ENCODE measurements at regions not wholly inside any gene's neighbourhood (a gene's known extent, or its start where the extent isn't known, plus 50 kb on each side); places are given as distances from the start of the nearest gene placed in this dataset.

- H3K36me3 Mint-ChIP-seq: no peaks in the 10 kb centered on the region
- H3K4me3 Mint-ChIP-seq: no peak overlapping the region
- peaks cover 0 to 13% (median 9%) of the 10 kb centered on the region in 5 donors for H3K27me3 Mint-ChIP-seq
- peaks cover 0 to 10% (median 0%) of the 10 kb centered on the region in 9 donors for H3K9me3 Mint-ChIP-seq
- H3K4me1 Mint-ChIP-seq: no peaks in the 10 kb centered on the region
- ATAC-seq (no peak), DNase-seq (no peak)
- no peak overlapping the region for H3K27ac Mint-ChIP-seq
- POLR2A ChIA-PET: no interaction called here
Observed at GRCh38 chr22:27588268-27588667, 213.3 kb downstream of the MN1 start.

DNA sequence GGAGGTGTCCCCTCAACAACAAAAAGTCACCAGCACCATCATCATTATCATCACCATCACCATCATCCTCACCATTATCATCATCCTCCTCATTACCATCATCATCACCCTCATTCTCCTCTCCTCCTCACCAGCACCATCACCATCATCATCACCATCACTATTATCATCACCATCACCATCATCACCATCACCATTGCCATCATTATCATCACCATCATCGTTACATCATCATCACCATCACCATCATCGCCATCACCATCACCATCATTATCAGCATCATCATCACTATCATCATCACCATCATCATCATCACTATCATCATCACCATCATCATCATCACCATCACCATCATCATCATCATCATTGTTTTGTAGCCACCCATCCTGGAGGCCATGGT is 212.6 kb downstream of the MN1 start:
- no peak for DNase-seq
- no peaks in the 10 kb centered on the region for H3K36me3 Mint-ChIP-seq
- no peak overlapping the region for H3K4me3 Mint-ChIP-seq
- no peak for ATAC-seq
- peaks cover 0 to 13% (median 9%) of the 10 kb centered on the region in 5 donors for H3K27me3 Mint-ChIP-seq
- no peak overlapping the region for H3K27ac Mint-ChIP-seq
- POLR2A ChIA-PET: no interaction called here
- peaks cover 0 to 10% (median 0%) of the 10 kb centered on the region in 9 donors for H3K9me3 Mint-ChIP-seq
- H3K4me1 Mint-ChIP-seq: no peaks in the 10 kb centered on the region

- Mint-ChIP-seq H3K36me3 (no peaks in the 10 kb centered on the region), H3K27ac (no peak overlapping the region), H3K9me3 (peaks cover 0 to 10% (median 0%) of the 10 kb centered on the region in 9 donors), H3K4me3 (no peak overlapping the region), H3K27me3 (peaks cover 0 to 11% (median 6%) of the 10 kb centered on the region in 5 donors), H3K4me1 (no peaks in the 10 kb centered on the region)
- DNase-seq (no peak), ATAC-seq (no peak)
- POLR2A ChIA-PET: no interaction called here
Observed at GRCh38 chr22:27591060-27591459, 210.5 kb downstream of the MN1 start.

- no peaks in the 10 kb centered on the region for H3K4me1 Mint-ChIP-seq
- no peak overlapping the region for H3K27ac Mint-ChIP-seq
- POLR2A ChIA-PET: no interaction called here
- H3K27me3 Mint-ChIP-seq: peaks cover 0 to 9% (median 5%) of the 10 kb centered on the region in 5 donors
- no peaks in the 10 kb centered on the region for H3K36me3 Mint-ChIP-seq
- no peak for ATAC-seq
- H3K9me3 Mint-ChIP-seq: peaks cover 0 to 4% (median 0%) of the 10 kb centered on the region in 9 donors
- no peak for DNase-seq
- no peak overlapping the region for H3K4me3 Mint-ChIP-seq
Observed at GRCh38 chr22:27593378-27593777, 208.2 kb downstream of the MN1 start.

- H3K27ac Mint-ChIP-seq: no peak overlapping the region
- H3K4me1 Mint-ChIP-seq: no peaks in the 10 kb centered on the region
- H3K4me3 Mint-ChIP-seq: no peak overlapping the region
- POLR2A ChIA-PET: no interaction called here
- no peak for DNase-seq
- ATAC-seq: no peak
- no peaks in the 10 kb centered on the region for H3K36me3 Mint-ChIP-seq
- H3K9me3 Mint-ChIP-seq: peaks cover 0 to 2% (median 0%) of the 10 kb centered on the region in 9 donors
- H3K27me3 Mint-ChIP-seq: peaks cover 0 to 6% (median 3%) of the 10 kb centered on the region in 5 donors
Observed at GRCh38 chr22:27594020-27594419, 207.5 kb downstream of the MN1 start.

- DNase-seq (no peak), ATAC-seq (no peak)
- POLR2A ChIA-PET: no interaction called here
- no peaks in the 10 kb centered on the region for H3K9me3 Mint-ChIP-seq
- H3K27ac Mint-ChIP-seq: no peak overlapping the region
- no peaks in the 10 kb centered on the region for H3K36me3 Mint-ChIP-seq
- no peaks in the 10 kb centered on the region for H3K4me1 Mint-ChIP-seq
- H3K4me3 Mint-ChIP-seq: no peak overlapping the region
- peaks cover 0 to 6% (median 3%) of the 10 kb centered on the region in 5 donors for H3K27me3 Mint-ChIP-seq
Observed at GRCh38 chr22:27594474-27595134, 207.0 kb downstream of the MN1 start.

DNA sequence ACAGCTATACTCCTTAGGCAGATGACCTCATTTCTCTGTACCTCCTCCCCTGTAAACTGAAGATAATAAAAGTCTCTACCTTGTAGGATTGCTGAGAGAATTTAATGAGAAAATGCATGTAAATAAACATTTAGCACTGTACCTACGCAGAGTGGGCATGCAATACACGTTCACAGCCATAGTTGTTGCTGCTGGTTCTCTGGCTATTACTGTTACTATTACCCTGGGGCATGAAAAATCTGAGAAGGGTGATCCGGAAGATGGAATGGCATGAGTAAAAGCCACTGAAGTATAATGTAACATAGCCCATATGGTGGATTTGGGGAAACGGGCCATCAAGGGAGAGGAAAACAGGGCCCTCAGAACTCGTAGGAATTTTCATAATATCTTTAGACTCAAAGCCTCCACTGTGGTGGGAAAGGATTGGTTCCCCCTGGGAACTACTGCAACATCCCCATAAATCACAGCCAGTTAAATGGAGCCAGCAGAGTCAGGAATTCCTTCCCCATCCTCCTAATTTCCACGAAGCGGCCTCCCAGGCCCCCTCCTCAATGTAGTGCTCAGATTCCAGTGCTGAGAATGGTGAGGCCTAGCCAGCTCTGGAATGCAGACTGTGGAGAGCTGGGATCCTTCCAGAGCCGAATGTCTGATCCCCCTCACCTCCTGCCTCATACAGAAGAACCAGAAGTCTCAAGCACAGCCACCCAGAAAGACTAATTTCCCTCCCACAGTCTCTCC is 205.3 kb downstream of the MN1 start:
- H3K27ac Mint-ChIP-seq: no peak overlapping the region
- H3K4me1 Mint-ChIP-seq: no peaks in the 10 kb centered on the region
- peaks cover 0 to 5% (median 3%) of the 10 kb centered on the region in 5 donors for H3K27me3 Mint-ChIP-seq
- ATAC-seq: no peak
- POLR2A ChIA-PET: no interaction called here
- H3K36me3 Mint-ChIP-seq: no peaks in the 10 kb centered on the region
- no peaks in the 10 kb centered on the region for H3K9me3 Mint-ChIP-seq
- DNase-seq: no peak
- H3K4me3 Mint-ChIP-seq: no peak overlapping the region

DNA sequence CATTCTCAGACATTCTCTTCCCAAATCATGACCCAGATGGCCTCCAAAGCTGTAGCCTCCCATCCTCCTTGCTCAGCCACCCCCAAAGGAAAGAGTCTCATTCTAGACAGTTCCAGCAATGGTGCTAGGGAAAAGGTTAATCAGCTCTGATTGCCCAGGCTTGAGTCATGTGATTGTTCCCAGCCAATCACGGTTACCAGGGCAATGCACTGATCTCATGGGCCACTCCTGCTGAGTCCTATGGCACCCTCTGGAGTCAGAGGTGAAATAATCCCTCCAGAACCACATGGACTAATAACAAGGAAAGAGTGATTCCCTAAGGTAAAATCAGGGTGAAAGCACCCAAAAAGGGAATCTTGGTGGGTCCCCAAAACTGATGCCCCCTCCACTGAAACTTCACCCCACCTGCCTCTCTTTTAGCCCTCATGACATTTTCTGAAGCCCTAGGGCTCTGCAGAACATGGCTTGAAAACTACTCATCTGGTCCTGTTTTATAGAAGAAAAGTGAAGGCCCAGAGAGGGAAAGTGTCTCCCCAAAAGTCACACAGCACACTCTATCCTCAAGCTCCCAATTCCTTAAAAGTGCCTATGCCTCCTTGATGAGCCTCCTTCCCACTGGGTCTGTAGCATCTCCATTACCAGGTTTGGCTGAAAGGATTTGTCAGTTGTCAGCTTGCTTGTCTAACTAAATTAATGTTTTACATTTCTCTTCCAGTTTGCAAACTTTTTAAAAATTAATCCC is 203.7 kb downstream of the MN1 start:
- Mint-ChIP-seq H3K27me3 (peaks cover 0 to 9% (median 3%) of the 10 kb centered on the region in 5 donors), H3K36me3 (no peaks in the 10 kb centered on the region), H3K4me3 (no peak overlapping the region), H3K4me1 (no peaks in the 10 kb centered on the region), H3K9me3 (peaks cover 0 to 3% (median 0%) of the 10 kb centered on the region in 9 donors), H3K27ac (no peak overlapping the region)
- DNase-seq (no peak), ATAC-seq (no peak)
- POLR2A ChIA-PET: no interaction called here

DNA sequence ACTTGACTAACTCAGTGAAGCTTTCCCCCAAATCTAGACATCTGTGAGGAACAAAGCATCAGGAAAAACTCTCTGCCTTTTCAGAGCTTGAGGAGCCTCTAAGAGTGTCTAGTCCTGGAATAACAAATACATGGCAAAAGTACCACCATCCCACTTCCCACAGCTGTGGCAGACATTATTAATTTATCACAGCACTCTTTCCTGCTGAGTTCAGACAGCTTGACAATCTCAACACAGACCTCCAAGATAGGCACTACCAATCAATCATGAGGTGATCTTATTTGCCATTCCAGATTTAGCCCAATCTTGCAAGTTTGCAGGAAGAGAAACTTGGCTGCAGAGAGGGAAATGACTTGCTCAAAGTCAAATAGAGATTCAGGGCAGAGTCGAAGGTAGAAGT is 202.8 kb downstream of the MN1 start:
- H3K9me3 Mint-ChIP-seq: peaks cover 0 to 4% (median 0%) of the 10 kb centered on the region in 9 donors
- ATAC-seq (no peak), DNase-seq (no peak)
- H3K4me3 Mint-ChIP-seq: no peak overlapping the region
- H3K27me3 Mint-ChIP-seq: peaks cover 0 to 9% (median 3%) of the 10 kb centered on the region in 5 donors
- no peaks in the 10 kb centered on the region for H3K36me3 Mint-ChIP-seq
- POLR2A ChIA-PET: no interaction called here
- no peak overlapping the region for H3K27ac Mint-ChIP-seq
- no peaks in the 10 kb centered on the region for H3K4me1 Mint-ChIP-seq

- POLR2A ChIA-PET: no interaction called here
- no peak overlapping the region for H3K4me3 Mint-ChIP-seq
- ATAC-seq: no peak
- H3K27me3 Mint-ChIP-seq: peaks cover 0 to 17% (median 5%) of the 10 kb centered on the region in 5 donors
- no peak overlapping the region for H3K27ac Mint-ChIP-seq
- H3K9me3 Mint-ChIP-seq: peaks cover 0 to 4% (median 0%) of the 10 kb centered on the region in 9 donors
- no peak for DNase-seq
- H3K4me1 Mint-ChIP-seq: no peaks in the 10 kb centered on the region
- no peaks in the 10 kb centered on the region for H3K36me3 Mint-ChIP-seq
Observed at GRCh38 chr22:27601195-27601594, 200.4 kb downstream of the MN1 start.

DNA sequence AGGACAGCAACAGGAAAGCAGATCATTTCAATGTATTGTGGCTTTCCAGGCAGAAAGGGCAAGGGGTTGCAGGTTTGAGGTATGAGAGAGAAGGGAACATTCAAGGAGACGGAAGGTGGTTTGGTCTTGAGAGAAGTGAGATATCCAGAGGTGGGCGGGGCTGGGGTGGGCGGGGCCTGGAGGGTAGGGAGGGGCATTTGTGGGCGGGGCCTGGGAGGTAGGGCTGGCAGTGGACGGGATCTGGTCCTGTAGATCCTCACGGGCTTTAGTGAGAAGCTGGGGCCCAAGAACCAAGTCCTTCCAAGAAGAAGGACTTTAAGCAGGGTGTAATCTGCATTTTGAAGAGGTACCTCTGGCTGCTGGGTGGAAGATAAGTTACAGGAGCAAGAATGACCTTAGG is 199.2 kb downstream of the MN1 start:
- Mint-ChIP-seq H3K4me3 (no peak overlapping the region), H3K36me3 (no peaks in the 10 kb centered on the region), H3K4me1 (no peaks in the 10 kb centered on the region), H3K9me3 (peaks cover 0 to 4% (median 0%) of the 10 kb centered on the region in 9 donors), H3K27ac (no peak overlapping the region), H3K27me3 (peaks cover 0 to 17% (median 5%) of the 10 kb centered on the region in 5 donors)
- ATAC-seq (no peak), DNase-seq (no peak)
- POLR2A ChIA-PET: no interaction called here

GRCh38 chr22:27603111-27603799 is 198.3 kb downstream of the MN1 start:
- H3K4me1 Mint-ChIP-seq: no peaks in the 10 kb centered on the region
- no peak for ATAC-seq
- H3K4me3 Mint-ChIP-seq: no peak overlapping the region
- POLR2A ChIA-PET: no interaction called here
- peaks cover 0 to 4% (median 0%) of the 10 kb centered on the region in 9 donors for H3K9me3 Mint-ChIP-seq
- peaks cover 0 to 17% (median 5%) of the 10 kb centered on the region in 5 donors for H3K27me3 Mint-ChIP-seq
- no peak overlapping the region for H3K27ac Mint-ChIP-seq
- no peak for DNase-seq
- H3K36me3 Mint-ChIP-seq: no peaks in the 10 kb centered on the region

- H3K4me3 Mint-ChIP-seq: no peak overlapping the region
- H3K27ac Mint-ChIP-seq: no peak overlapping the region
- DNase-seq: no peak
- H3K36me3 Mint-ChIP-seq: no peaks in the 10 kb centered on the region
- H3K4me1 Mint-ChIP-seq: no peaks in the 10 kb centered on the region
- peaks cover 0 to 17% (median 5%) of the 10 kb centered on the region in 5 donors for H3K27me3 Mint-ChIP-seq
- POLR2A ChIA-PET: no interaction called here
- H3K9me3 Mint-ChIP-seq: peaks cover 0 to 4% (median 0%) of the 10 kb centered on the region in 9 donors
- ATAC-seq: no peak
Observed at GRCh38 chr22:27603800-27604144, 197.8 kb downstream of the MN1 start.

Measured in naive thymus-derived CD8-positive, alpha-beta T cell (primary cell).